HG03064 (cell line): ENCODE measurements at regions not wholly inside any gene's neighbourhood (a gene's known extent, or its start where the extent isn't known, plus 50 kb on each side); places are given as distances from the start of the nearest gene placed in this dataset.

Experiments
- ATAC-seq: cut with Tn5 transposase; IDR thresholded peaks from one replicate; pipeline ENCODE4 v1.9.1; 2021; ENCODE audit warnings: low read depth; ENCODE audit not compliant: unreplicated experiment

DNA sequence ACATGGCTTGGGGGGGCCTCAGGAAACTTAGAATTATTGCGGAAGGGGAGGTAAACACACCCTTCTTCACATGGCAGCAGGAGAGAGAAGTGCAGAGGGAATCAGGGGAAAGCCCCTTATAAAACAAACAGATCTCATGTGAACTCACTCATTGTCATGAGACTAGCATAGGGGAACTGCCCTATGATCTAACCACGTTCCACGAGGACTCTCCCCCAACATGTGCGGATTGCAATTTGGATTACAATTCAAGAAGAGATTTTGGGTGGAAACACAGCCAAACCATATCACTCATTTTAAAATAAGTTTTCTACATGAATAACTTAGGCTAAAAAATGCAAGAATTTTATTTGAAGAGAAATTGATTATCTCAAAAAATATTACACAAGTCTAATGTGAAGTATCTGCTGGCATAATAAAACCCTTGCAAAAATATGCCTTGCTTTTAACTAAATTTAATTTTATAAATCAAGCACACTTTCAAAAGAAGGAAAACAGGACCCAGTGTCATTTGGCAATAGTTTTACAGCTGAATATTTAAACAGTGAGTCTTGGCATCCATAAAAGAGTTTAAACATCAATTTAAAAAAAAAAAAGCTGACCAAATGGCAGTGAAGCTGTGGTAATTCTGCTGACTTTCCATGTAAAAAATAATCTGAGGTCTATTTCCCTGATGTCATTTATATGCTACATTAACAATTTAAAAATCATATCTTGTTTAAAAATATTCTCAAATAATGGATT, 1057.2 kb downstream of the NAALADL2 start:
- ATAC-seq = no peak

DNA sequence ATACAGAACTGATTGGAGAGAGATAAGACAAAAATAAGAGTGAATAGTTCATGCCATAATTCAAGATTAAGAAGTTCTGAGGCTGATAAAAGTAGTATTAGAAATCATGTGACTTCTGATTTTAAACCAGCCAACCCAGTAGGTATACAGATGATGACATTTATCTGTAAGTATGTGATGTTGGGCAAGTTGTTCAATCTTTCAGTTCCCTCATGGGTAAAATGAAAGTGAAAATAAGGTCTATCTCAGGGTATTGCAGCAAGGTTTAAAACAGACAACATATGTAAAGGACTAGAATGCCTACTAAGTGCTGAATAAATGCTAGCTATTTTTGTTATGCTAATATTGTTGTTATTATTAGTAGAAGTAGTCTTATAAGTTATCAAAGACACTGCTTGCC, 1055.7 kb downstream of the NAALADL2 start:
- no peak for ATAC-seq

DNA sequence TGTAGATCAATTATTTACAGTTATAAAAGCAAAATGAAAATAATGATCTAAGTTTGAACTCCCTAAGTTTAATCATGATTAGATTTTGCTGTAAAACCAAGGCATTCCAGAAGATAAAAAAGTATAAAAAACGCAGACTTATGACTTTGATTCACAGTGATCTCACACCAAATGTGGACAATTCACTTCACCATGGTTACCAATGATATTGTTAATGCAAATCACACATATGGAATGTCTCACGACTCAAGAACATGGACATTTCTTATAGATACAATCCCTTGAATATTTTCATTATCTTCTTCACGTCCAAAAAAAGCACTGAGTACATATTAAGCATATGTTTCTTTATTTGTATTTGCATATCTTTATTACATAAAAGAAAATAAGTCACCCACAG, 1054.2 kb downstream of the NAALADL2 start:
- ATAC-seq = no peak

DNA sequence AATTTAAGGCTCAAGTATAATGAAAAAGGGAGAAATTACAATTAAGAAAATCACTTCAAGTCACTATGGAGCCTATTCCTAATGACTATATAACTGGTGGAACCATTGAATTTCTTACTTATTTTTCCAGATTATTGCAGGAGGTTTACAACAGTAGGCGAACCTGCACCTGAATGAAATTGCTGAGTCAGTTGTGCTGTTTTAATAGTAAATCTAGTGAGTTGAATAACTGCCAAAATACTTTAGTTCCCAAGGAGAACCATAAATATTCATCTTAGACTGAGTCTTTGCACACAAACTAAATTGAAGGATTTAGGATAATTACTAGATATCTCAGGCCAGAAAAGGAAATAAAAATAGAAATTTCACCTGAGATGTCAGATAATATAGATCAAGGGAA, 1052.8 kb downstream of the NAALADL2 start:
- no peak for ATAC-seq

DNA sequence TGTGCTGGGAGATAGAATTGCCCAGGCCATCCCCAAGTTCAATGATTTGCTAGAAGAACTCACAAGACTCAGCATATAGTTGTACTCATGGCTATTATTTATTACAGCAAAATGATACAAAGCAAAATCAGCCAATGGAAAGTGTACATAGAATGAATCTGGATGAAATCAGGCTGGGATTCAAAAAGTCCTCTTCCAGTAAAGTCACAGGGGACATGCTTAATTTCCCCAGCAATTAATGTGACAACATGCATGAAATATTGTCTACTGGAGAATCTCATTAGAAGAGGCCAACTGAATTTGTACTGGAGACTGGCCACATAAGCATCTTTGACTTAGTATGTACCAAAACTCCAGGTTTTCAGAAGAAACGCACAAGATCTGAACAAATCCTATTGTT, 1043.1 kb downstream of the NAALADL2 start:
- no peak for ATAC-seq

DNA sequence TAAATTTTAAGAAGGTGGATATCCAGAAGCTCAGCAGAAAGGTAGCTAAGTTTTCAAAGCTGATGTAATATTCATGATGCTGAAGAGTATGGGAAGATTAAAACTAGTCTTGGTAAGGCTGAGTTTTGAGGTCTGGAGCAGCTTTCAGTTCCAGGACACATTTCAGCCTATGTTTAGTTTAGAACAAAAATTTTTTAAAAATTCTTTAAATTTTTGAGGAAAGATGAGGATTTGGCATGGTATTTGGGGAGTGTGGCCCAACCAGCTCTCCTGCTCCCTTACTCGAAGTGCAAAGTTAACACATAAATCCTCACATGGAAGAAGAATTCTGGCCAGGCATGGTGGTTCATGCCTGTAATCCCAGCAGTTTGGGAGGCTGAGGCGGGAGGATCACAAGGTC, 1039.1 kb downstream of the NAALADL2 start:
- no peak for ATAC-seq

DNA sequence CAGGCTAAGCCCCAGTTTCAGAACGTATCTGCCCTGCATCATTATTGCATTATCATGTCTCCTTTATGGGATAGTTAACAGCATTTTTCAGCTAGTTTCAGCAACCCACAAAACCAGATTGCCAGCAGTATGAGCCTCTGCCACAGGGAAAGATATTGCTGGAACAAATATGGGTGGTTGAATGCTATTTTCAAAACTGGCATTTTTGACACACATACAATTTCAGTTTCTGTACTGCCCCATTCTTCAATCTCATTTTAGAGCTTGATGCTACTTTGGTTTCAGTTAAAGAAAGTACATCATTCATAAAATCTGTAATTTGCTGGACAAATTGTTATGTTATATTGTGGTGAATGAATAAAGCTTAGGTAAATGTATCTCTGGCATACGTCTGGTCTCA, 1037.5 kb downstream of the NAALADL2 start:
- ATAC-seq = no peak

DNA sequence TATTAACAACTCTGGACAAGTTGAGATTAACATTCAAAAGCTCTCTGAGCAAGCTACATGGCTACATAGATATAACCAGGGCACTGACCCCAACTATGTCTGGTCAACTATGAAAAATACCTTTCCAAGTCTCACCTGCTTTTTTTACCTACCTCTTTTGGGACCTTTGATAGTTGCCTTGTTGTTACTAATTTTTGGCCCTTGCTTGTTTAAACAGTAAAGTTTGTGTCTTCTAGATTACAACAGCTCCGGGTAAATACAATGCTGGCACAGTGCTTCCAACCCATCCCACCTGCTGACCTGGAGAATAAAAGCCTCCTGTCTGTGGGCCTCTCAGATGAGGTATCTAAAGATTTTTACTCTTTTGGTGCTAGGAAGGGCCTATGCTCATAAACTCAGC, 1036.6 kb downstream of the NAALADL2 start:
- no peak for ATAC-seq

DNA sequence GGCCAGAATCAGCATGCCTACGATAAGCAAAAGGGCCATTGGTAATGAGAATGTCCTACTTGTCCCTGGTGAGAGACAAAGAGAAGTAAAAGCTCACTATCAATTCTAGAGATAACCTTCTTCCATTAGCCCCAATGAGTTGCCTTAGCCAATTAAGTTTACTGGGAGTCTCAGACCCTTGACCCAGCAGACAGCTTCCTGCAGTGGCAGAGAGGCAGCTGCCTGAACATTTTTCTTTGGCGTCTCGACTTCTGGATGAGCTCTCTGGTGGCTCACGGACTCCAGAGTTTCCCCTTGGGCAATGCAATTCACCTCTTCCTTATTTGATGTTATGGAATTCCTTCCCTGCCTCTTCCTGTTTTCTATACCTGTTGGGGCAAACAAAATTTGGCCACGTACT, 1034.4 kb downstream of the NAALADL2 start:
- no peak for ATAC-seq

DNA sequence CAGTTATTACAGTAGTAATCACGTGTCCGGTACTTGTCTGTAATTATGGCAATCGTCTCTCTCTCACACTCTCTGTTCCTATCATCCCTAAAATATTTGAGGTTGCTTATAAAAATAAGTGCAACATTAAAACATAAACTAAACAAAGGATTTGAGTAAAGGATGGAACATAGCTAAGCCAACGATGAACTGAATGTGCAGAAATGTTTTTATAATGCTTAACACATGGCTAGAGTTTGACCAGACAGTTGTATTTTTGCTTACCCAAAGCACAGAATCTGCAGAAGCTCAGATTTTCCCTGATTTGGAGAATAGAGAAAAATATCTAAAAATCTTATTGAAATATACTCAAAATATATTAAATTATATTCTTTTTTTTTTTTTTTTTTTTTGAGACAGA, 1030.9 kb downstream of the NAALADL2 start:
- no peak for ATAC-seq

DNA sequence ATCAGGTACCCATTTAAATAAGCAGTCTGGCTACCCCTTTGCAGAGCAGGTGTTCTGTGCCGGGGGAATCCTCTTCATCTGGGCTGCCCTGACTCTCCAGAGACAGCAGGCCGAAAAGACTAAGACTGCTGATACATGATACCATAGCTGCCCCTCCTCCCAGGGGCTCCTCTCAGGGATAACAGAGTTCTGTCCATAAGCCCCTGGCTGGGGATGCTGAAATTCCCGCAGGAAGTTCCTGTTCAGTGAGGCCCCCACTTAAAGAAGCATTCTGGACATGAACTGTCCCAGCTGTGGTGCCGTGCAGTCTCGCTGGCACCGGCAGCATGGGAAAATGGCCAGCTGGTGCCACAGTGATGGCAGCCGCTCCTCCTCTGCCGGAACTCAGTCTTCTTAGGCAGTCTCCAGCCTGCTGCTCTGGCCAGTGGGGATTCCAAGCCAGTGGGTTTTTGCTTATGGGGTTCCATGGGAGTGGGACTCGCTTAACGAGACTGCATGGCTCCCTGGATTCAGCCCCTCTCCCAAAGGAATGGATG, 1026.2 kb downstream of the NAALADL2 start:
- ATAC-seq = no peak

DNA sequence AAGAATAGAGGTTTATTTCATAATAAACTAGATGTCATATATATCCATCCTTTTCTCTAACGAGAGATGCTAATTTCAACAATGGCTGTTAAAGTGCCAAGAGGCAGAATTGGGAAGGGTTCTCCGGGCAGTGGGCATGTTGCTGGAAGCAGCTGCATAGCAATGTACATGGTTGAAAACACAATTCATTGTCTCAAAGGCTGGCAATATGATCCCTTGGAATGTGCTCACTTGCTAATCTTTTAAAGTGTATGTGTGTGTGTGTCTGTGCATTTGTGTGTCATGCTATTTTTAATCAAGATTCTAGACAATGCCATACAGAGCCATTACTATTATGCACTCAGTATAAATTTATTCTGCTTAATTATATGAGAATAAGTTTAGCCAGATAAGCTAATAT, 1020.3 kb downstream of the NAALADL2 start:
- no peak for ATAC-seq

DNA sequence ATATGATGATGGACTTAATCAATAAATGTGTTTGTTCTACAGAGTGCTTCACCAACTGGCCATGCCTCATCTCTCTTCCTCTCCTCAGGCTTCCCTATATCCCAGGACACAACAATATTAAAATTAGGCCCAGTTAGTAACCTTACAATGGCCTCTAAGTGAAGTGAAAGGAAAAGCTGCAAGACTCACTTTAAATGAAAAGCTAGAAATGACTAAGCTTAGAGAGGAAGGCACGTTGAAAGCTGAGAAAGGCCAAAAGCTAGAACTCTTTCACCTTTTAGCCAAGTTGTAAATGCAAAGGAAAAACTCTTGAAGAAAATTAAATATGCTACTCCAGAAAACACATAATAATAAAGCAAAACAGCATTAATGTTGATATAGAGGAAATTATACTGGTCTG, 1010.3 kb downstream of the NAALADL2 start:
- no peak for ATAC-seq

DNA sequence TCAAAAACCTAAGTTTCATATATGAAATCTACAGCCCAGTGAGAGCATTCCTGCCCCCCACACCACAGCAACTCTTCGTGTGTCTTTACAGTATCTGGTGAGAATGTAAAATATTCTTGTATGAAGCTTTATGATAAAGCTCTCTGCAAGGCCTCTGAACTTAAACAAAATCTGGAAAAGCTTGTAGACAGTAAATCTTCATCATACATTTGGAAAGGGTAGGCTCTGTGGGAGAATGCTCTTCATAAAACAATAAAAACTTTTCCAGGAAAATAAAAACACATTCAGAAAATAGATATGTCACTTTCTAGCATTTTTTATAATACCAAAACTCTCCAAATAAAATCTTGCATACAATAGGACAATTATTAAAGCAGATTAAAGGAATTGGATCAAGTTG, 1009.5 kb downstream of the NAALADL2 start:
- no peak for ATAC-seq

DNA sequence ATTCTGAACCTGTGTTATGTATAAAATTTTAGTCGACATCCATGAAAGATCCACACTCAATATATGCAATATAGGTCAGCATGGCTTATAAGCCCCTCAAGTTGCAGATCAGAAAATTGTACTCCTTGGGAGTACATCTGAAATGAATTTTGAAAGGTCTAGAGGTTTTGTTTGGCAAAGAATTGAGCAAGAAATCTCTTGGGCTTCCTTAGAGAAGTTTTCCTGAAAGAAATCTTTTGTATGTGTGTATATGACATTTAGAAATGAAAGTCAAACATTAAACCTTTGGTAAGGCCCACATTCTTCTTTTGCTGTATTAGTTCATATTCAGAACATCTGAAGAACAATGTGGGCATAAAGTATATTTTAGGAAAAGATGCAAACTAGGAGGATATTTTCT, 1006.6 kb downstream of the NAALADL2 start:
- no peak for ATAC-seq

DNA sequence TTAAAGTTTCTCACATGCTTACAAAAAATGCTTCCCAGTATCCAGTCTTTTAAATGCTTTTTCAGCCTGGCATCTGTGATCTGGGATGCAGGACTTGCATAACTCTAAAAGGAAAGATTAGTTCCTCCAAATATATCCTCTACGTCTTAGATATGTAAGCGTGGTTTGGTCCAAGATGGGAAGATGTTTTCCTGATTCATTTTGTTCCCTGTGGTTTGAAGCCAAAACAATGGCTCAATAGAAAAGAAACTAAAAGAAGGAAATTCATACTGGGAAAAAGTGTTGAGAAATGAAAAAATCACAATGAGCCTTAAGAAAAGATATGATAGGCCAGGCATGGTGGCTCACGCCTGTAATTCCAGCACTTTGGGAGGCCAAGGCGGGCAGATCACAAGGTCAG, 1002.8 kb downstream of the NAALADL2 start:
- ATAC-seq = no peak
